ENCODE measurements at regions not wholly inside any gene's neighbourhood (a gene's known extent, or its start where the extent isn't known, plus 50 kb on each side); places are given as distances from the start of the nearest gene placed in this dataset.
"Not testable (repeated sequence)": the region's sequence is repeated elsewhere in the genome, so short reads cannot be mapped to it uniquely, and the experiment has no call there.

DNA sequence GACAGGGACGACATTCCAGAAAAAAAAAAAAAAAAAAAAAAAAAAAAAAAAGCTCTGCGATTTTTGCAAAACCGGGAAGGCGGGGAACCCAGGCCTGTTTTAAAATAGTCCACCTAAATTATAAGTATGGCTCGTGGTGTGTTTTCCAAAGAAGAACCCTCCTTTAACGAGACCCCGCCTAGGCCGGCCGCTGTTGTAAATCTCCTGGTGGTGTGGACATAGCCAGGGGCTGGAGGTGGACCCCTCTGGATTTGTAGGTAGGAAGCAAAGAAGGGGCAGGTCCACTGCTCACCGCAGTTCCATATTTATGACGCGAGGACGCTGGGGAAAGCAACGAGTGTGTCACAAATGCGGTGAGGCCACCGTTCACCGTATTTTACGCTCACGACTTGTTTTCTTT, 94.0 kb upstream of the SHOX start:
- H3K4me3 ChIP-seq (replicated peaks; ENCODE audit: low read depth, low read length), result no peak overlapping the region
- TF ChIP-seq CTCF (IDR thresholded peaks at IDR 0.05; ENCODE audit: low read length, missing control alignments), result no peak
- no peak for DNase-seq (ENCODE audit: low read depth)

DNA sequence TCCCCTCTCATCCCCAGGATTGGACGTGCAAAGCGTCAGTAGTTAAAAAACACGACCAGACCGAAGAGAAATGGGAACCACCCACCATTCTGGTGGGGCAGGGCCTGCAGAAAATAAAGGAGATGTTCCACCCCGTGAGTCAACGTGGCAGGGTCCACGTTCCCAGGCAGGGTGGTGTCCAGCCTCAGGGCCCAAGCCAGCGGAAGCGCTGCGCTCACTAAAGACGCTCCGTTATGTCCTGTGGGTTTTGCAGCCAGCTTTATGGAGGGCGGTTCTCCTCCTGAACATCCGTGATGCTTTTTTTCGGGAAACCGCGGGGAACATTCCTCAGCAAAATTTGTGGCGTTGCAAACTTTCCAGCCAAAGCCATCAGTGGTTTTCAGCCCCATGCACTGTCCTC, 93.4 kb upstream of the SHOX start:
- no peak for DNase-seq (ENCODE audit: low read depth)
- TF ChIP-seq CTCF (IDR thresholded peaks at IDR 0.05; ENCODE audit: low read length, missing control alignments), result no peak
- no peak overlapping the region for H3K4me3 ChIP-seq (replicated peaks; ENCODE audit: low read depth, low read length)

DNA sequence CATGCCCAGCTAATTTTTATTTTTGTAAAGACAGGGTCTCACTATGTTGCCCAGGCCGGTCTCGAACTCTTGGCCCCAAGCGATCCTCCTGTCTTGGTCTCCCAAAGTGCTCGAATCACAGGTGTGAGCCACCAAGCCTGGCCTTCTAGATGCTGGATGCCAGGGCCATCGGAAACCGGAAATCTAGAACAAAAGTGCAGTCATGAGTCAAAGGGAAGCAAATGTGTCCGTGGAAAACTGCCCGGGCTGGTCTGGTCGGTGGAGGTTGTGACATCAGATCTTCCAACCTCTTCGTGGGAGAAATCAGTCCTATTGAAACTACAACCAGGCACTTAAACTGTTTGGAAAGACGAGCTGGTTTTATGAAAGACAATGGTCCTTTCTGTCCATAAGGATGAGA, 92.3 kb upstream of the SHOX start:
- no peak overlapping the region for H3K4me3 ChIP-seq (replicated peaks; ENCODE audit: low read depth, low read length)
- TF ChIP-seq CTCF (IDR thresholded peaks at IDR 0.05; ENCODE audit: low read length, missing control alignments), result no peak
- DNase-seq (ENCODE audit: low read depth), result no peak

- not testable (repeated sequence) for H3K4me3 ChIP-seq (replicated peaks; ENCODE audit: low read depth, low read length); DNase-seq (ENCODE audit: low read depth)
Observed at GRCh38 chrX:541006-541405, 89.6 kb upstream of the SHOX start.

DNA sequence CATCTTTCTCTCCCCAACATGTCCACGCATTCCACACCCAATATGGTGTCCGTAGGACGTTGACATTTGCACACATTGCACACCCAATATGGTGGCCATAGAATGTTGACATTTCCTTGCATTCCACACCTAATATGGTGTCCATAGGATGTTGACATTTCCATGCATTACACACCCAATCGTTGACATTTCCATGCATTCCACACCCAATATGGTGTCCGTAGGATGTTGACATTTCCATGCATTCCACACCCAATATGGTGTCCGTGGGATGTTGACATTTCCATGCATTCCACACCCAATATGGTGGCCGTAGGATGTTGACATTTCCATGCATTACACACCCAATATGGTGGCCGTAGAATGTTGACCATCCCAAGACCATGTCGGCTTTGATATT, 88.4 kb upstream of the SHOX start:
- no peak for DNase-seq (ENCODE audit: low read depth)
- no peak for TF ChIP-seq CTCF (IDR thresholded peaks at IDR 0.05; ENCODE audit: low read length, missing control alignments)

DNA sequence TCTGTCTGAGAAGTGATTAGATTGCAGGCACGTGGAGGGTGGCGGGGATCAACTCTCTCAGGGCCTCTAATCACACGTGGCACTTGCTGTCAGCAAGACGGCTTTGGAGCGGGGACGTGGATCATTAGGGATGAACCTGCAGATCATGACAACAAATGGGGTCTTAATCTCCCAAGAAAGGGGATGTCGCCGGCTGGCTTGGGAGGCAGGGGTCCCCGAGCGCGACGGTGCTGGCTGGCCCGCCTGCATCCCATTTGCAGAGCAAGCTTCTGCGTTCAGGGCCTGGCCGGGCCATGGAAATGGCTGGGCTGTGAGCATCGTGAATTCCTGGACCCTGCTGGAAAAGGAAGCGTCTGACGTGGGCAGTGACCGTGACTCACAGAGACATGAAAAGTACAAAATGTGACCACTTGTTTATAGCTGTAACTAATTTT, 85.1 kb upstream of the SHOX start:
- H3K4me3 ChIP-seq (replicated peaks; ENCODE audit: low read depth, low read length), result no peak overlapping the region
- DNase-seq (ENCODE audit: low read depth), result no peak
- TF ChIP-seq CTCF (IDR thresholded peaks at IDR 0.05; ENCODE audit: low read length, missing control alignments), result no peak

More for the DNA sequence above, 88.4 kb upstream of the SHOX start:
- H3K4me3 ChIP-seq (replicated peaks; ENCODE audit: low read depth, low read length), result no peak overlapping the region

DNA sequence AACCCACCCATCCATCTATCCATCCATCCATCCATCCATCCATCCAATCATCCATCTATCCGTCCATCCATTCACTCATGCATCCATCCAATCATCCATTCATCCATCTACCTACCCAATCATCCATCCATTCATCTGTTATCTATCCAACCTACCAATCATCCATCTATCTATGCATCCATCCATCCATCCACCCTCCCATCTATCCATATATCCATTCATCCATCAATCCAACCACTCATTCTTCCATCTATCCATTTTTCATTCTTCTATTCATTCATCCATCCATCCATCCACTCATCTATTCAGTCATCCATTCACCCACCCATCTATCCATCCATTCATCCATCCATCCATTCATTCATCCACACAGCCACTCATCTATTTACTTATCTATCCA, 80.1 kb upstream of the SHOX start:
- no peak overlapping the region for H3K4me3 ChIP-seq (replicated peaks; ENCODE audit: low read depth, low read length)
- no peak for DNase-seq (ENCODE audit: low read depth)
- TF ChIP-seq CTCF (IDR thresholded peaks at IDR 0.05; ENCODE audit: low read length, missing control alignments), result no peak

GRCh38 chrX:551306-551705, 79.3 kb upstream of the SHOX start:
- TF ChIP-seq CTCF (IDR thresholded peaks at IDR 0.05; ENCODE audit: low read length, missing control alignments), result no peak
- no peak for DNase-seq (ENCODE audit: low read depth)

More at GRCh38 chrX:551306-551705, 79.3 kb upstream of the SHOX start:
- H3K4me3 ChIP-seq (replicated peaks; ENCODE audit: low read depth, low read length), result no peak overlapping the region
